GM18858 (cell line): ENCODE measurements at regions not wholly inside any gene's neighbourhood (a gene's known extent, or its start where the extent isn't known, plus 50 kb on each side); places are given as distances from the start of the nearest gene placed in this dataset.
"Not testable (repeated sequence)": the region's sequence is repeated elsewhere in the genome, so short reads cannot be mapped to it uniquely, and the experiment has no call there.

ENCODE experiments used
- ATAC-seq: cut with Tn5 transposase; IDR thresholded peaks from one replicate; pipeline ENCODE4 v1.9.1; 2021; ENCODE audit not compliant: unreplicated experiment

DNA sequence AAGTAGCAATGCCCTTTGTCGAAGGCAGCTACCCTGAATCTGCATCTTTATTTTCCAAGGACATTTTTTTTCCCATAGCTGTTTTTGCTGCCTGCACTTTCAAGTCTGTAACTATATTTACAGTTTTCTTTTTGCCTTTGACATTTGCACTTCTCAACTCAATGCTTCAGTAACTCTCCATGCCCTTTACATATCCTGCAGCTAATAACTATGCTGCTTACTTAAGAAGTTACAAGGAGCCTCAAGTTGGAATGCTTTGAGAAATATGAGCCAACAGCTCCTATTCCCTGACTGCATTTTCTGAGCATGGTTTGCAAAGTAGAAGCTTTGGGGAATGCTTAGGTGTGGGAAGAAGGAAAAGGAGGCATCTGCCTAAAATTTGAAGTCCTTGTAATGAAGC is 194.8 kb upstream of the TRPC7 start:
- no peak for ATAC-seq

DNA sequence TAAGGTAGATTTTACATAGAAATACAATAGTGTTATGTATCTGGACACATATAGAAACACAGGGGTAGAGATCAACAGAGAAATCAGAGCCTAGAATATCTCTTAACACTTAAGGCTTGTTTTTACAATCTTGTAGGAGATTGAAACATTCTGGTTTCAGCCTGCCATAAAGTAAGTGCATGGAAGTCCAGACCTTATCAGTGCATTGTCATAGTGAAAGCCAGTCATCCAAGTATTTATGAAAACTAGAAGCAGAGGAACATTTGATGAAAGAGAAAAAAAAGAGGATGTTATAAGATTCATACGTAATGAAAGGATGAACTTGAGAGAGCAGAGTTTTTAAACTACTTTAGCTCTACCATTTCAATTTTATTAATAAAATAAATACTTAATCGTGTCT is 194.3 kb upstream of the TRPC7 start:
- no peak for ATAC-seq

DNA sequence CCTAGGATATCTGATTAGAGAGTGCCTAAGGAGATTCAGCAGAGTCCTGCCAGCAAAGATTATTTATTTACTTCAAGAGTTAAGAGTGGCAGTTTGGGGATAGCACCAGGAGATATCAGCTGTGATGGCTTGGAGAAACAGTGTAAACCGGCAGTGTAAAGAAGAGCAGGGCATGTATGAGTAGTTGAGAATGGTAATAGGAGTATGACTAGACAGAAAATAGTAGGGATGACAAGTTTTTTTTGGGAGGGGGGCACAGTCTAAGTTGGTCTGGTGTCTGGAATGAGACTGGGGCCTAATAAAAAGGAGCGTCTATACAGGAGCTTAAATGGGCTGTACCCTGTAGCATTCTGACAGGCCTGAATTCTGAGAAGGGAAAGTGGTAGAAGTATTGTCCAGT is 181.8 kb upstream of the TRPC7 start:
- ATAC-seq = not testable (repeated sequence)

DNA sequence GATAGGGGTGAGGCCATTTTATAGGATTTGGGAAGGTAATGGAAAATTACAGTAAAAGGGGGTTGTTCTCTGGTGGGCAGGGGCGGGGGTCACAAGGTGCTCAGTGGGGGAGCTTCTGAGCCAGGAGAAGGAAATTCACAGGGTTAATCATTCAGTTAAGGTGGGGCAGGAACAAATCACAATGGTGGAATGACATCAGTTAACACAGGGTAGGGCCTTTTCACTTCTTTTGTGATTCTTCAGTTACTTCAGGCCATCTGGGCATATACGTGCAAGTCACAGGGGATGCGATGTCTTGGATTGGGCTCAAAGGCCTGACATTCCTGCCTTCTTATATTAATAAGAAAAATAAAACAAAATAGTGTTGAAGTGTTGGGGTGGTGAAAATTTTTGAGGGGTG is 181.1 kb upstream of the TRPC7 start:
- ATAC-seq = not testable (repeated sequence)

DNA sequence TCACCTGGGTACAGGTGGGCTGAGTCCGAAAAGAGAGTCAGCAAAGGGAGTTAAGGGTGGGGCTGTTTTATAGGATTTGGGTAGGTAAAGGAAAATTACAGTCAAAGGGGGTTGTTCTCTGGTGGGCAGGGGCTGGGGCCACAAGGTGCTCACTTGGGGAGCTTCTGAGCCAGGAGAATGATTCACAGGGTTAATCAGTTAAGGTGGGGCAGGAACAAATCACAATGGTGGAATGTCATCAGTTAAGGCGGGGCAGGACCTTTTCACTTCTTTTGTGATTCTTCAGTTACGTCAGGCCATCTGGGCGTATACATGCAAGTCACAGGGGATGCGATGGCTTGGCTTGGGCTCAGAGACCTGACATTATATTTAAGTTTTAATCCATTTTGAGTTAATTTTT is 179.7 kb upstream of the TRPC7 start:
- ATAC-seq = not testable (repeated sequence)

DNA sequence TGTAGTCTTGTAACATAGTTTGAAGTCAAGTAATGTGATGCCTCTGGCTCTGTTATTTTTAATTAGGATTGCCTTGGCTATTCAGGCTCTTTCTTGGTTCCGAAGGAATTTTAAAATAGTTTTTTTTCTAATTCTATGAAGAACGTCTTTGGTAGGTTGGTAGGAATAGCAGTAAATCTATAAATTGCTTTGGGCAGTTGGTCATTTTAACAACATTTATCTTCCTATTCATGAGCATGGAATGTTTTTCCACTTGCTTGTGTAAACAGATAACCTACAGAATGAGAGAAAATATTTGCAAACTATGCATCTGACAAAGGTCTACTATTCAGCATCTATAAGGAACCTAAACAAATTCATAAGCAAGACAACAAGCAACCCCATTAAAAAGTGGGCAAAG is 173.2 kb upstream of the TRPC7 start:
- ATAC-seq = no peak

DNA sequence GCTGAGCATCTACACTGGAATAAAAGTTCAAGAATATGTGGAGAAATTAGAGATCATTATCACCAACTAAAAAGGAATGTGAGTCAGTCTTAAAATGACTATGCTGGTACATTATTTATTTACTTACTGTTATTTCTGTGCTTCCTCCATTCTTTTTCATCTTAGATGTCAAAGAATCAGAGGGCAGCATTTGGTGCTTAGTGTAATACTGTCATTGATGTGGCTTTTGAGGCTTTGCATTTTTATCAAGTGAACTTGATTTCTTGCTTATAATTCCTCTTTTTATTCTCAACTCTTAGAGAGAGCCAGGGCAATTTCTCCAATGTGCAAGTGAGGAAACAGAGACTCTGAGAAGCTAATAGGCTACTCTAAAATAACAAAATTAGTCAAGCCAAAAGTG is 163.7 kb upstream of the TRPC7 start:
- no peak for ATAC-seq

DNA sequence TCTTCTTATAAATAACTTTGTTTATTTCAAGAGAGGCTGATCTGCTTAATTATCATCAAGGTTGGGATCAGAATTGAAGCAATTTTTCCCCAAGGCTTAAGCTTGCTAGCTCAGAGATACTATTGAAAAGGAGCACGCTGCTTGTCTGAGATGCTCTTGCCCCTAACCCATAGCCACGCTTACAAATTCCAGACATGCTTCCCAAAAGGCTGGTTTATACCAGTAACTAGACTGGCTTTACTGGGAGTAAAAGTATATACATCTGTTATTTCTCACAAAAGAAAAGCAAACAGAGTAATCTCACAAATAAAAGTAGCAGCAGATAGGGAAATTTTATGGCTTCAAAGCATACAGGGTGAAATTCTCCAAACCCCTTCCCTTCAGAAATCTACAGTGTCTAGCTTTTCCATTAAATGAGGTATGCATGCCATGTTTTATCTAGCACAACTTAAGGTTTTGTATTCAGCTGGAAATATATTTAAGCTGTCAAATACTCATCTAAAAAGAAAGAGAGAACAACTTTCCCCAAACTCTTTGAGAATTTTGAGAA is 163.2 kb upstream of the TRPC7 start:
- no peak for ATAC-seq

DNA sequence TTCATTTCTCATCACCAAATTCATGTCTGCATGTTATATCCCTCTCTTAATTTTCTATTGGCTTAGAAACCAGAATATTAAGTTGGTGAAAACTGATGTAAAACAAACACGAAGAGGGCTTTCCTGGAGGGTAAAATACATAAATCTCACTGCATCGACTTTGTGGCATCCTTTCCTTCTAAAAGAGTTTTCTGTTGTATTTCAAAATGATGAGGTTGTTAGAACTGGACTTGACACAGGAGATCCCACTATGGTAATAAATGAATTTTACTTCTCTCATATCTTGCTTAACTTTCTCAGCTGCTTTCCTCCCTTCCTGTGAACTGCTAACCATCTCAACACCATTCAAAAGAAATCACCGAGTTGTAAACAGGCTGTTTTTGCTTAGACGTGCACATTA is 162.0 kb upstream of the TRPC7 start:
- no peak for ATAC-seq

DNA sequence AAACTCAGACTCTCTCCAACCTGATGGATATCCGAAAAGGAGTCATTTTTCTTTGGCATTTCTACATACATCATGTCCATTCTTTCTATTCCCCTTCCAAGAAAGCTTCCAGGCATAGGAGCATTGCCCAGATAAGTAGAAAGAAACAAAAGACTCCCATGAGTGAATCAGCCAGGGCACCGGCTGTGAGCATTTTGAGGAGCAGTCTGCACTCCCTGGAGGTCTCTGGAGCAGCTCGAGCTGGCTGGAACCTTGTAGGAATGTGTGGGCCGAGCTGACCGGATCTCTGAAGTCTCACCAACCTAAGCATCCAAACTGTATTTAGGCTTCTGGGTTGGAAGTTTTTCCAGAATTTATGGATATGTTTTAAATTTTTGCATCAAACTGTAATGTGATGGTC is 161.4 kb upstream of the TRPC7 start:
- no peak for ATAC-seq

DNA sequence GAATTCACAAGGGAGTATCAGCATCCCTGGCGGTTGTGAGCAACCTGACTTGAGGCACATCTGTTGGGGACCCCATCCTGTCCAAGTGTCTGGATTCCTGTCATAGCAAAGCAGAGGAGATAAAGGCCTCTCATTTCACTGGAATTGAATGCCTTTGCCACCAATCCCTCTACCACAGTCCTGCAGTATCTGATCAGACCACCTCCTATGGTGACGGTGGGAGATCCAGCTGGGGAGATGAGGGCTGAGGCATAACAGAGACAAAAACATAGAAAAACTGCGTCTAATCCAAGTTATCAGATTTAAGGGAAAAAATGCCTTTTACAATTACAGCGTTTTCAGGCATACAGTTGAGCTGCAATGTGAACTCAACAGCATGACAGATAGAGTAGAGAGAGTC is 160.7 kb upstream of the TRPC7 start:
- no peak for ATAC-seq

DNA sequence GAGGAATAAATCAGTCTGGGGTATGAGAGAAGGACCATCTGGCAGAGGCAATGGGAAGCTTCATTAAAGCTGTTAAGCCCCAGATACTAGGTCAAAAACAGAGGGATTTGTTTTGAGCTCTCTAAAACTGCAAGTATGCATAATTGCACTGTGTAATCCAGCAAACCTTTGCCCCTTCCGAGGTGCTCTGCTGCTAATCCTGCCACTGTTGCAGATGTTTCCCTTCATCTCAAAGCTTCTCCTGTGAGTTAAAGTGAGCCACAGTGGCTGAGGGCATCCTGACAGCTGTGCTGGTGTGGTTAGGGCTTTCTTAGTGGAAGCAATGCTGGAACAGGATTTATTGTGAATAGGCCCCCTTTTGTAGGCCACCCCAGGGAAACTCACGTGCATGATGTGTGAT is 160.3 kb upstream of the TRPC7 start:
- no peak for ATAC-seq

DNA sequence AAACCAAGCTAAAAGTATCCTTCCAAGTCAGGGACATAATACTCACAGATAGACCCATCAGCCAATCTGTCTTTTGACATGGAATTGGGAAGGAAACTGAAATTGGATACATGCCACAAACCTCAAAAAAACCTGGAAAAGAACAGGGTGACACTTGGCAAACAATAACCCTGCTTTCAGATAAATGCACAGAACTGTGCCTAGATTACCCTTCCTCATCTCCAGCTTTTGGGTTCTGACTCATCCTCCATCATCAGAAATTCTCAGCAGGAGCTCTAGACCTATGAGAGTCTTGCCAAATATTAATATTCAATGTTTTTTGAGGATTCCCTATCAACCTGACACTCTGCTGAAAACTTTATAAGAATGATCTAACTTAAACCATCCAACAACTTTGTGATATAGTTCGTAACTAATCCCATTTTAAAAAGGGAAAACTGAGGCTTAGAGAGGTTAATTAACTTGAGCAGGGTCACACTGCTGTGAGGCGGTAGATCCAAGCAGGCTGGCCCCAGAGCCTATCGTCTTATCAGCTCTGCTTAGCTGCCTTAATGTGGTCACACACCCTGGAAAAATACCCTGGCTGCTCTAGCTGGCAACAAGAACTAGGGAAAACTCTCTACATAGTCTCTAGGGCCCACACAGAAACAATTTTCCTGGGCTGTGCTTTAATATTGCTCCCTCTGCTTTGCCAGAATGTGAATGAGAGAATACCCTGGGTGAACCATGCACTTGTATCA is 157.0 kb upstream of the TRPC7 start:
- ATAC-seq = no peak

DNA sequence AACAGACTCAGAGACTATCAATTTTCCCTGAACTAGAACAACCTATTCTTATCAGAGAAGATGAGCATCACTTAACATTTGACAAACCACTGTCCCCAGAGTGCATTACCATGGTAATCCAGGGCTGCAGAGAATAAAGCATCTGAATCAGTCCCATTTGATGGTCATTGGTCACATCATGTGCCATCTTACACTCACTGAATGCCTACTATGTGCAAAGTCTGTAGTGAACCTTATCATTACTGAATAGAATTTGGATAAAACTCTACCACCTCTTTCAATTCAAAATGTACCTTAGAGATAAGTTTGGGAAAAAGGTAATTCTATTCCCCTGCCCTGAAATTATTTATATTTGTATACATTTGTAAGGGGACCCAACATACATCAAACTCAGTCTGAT is 156.4 kb upstream of the TRPC7 start:
- ATAC-seq = no peak

DNA sequence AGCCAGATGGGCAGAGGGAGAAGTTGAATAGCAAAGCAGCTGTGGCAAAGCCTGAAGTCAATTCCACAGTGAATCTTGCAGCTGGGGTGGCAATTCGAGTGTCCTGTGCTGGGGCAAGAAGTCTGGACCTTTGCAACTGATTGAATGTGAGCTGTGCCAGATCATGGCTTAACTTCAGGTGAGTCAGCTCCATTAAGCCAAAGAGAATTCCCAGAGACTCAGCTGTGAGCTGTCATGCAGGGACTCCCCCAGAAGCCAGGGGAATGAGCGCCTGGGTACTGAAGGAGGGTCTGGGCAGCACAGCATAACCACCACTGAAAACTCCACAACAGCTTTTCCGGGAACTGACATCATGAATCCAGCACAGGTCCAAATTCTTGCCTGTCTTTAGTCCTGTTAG is 153.5 kb upstream of the TRPC7 start:
- ATAC-seq = no peak

DNA sequence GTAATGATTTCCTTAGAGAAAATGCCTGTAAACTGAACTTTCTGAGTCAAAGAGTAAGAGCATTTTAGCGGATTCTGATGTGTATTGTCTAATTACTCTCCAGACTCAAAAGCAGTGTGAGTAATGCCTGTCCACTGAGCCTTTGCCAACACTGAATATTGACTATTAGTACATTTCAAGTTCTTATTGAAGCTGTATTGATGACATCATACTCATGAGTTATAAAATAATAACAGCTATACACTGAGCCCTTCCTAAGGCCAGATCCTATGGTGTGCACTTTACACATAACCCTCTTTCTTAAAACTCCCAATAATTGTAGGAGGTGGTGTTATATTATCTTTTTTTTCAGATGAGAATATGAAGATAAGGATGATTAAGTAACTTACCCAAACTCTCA is 152.8 kb upstream of the TRPC7 start:
- ATAC-seq = no peak

DNA sequence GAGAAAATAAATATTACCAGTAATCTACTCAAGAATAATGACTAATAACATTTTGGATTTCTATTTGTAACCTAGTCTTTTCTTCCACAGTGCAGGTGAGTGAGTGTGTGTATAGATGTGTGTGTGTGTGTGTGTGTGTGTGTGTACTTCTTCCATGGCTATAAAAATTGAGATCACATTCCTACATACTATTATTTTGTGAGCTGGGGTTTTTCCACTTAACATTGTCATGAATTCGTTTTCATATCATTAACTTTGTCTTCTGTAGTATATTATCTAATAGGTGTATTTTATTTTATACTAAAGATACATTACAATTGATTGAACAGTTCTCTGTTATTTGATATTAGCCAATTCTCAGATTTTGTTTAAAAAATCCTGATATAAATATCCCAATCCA is 152.4 kb upstream of the TRPC7 start:
- no peak for ATAC-seq

DNA sequence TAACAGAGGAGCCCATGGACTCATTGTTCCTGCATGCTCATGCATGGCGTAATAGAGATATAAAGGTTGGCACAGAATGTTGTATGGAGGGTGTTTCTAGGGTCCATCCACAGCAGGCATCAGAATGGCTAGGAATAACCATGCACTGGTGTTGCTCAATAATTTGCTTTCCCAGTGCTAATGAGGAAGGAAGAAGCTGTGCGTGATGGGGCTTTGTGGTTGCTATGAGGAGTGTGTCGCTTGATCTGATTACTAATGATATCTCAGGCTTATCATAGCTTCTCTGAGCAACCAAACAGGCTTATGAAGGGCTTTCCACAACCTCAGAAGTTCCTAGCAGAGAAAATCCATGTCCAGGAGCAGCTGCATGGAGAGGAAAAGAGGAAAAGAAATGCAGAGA is 151.3 kb upstream of the TRPC7 start:
- ATAC-seq = no peak

DNA sequence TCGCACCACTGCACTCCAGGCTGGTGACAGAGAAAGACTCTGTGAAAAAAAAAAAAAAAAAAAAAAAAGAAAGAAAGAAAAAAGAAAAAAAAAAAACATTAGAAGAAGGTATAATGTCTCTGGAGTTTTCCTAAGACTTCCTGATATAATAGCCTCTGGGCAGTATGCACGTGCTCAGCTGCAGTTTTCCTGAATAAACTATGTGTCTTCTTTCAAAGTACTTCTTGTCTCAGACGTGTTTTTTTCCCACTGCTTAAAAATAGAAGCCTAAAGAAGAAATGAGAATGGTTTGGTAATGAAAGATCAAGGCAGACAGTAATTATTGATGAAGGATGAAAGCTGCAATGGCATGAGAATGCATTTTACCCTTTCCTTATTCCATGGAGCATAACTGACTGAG is 148.1 kb upstream of the TRPC7 start:
- ATAC-seq = no peak

DNA sequence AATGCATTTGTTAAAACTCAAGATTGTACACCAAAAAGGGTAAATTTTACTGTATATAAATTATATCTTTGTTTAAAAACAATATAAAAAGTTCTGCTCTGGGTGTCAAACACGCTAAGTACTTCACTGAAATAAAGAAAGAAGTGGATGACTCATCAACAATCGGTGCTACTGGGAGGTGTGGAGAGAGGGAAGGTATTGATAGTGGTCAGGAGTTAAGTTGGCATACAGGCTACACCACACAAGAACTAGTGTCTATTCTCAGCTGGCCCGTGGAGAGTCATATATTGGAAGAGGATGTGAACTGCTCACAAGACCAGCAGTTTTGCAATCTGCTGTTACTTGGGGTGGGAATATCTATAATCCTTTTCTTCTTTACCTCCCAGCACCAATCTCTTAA is 145.7 kb upstream of the TRPC7 start:
- ATAC-seq = no peak

DNA sequence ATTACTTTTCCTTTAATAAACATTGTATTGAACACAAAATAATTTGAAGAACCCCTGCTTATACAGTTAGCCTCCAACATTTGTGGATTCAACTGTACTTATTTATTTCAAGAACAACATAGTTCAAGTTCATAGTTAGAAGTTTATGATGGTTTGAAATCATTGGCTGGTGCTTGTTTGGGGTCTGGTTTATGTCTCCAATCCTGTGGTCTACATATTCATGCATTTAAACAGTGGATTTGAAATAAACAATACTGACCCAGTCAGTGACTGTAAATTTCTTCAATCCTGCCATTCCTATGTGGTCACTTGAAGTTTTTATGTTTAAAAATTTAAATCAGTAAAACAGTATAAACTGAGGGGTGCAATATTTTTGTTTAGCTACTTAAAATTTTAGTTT is 145.1 kb upstream of the TRPC7 start:
- no peak for ATAC-seq

DNA sequence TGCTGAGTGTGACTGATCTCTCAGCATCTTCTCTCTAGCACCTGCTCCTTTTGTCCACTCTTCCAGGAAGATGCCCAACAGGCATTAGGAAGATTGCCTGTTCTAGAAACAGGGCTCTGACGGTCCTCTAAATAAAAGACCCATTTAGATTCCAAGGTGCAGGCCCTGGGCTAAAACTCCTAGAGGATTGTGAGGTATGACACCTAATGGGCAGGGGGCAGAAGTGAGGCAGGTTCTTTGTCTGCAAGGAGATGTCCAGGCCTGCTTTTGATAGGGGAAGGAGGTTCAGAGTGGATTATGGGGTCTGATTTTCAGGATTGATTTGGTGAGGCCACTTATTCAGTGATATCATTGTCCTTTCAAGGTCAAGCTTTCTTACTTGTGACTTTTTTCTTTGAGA is 140.8 kb upstream of the TRPC7 start:
- no peak for ATAC-seq

DNA sequence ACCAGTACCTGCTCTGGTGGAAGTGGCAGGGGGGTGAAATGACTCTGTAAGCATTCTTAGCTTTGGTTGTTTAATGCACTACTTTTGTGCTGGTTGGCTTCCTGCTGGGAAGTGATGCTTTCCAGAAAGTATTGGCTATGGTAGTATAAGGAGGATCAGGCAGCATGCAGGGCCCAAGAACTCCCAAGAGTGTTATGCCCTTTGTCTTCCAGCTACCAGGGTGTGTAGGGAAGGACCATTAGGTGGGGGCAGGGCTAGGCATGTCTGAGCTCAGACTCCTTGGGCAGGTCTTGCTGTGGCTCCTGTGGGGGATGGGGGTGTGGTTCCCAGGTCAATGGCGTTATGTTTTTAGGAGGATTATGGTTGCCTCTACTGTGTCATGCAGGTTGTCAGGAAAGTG is 135.8 kb upstream of the TRPC7 start:
- ATAC-seq = no peak
